Embryonic facial prominence (tissue), 1 donor: ENCODE measurements at regions not wholly inside any gene's neighbourhood (a gene's known extent, or its start where the extent isn't known, plus 50 kb on each side); places are given as distances from the start of the nearest gene placed in this dataset.
"Not testable (repeated sequence)": the region's sequence is repeated elsewhere in the genome, so short reads cannot be mapped to it uniquely, and the experiment has no call there.

Source experiments
- DNase-seq: peaks from one replicate; pipeline ENCODE4 v3.0.0-alpha.2; 2016; ENCODE audit errors: extremely low spot score

- DNase-seq, result no peak
Observed at GRCh38 chr13:59408738-59409137, 755.0 kb downstream of the DIAPH3 start.

GRCh38 chr13:59409211-59409610 lies 754.5 kb downstream of the DIAPH3 start:
- DNase-seq, result no peak

DNA sequence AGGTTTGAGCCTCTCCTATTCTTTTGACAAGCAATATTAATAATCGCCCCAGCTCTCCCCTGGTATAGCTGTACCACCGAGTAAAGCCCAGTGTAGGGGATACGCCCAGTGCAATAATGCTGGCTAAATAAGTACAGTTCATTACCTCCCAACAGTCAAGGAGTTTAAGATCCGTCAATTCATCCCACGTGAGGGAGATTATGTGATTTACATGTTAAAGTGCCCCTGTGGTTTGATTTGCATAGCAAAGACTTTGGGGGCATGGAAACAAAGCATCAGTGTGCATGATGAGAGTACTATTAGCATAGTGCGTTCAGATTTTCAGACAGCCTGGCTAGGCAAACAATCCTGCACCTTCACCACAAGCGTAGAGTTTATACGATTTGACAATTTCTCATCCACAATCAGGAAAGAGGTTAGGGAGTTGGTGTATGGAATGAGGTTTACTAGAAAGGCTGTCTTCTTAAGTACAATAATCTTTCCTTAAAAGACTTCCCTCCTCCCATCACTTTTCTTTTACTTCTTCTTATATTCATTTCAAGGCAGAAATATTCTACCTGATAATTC lies 754.0 kb downstream of the DIAPH3 start:
- DNase-seq, result no peak

- no peak for DNase-seq
Observed at GRCh38 chr13:59413126-59413525, 750.6 kb downstream of the DIAPH3 start.

DNA sequence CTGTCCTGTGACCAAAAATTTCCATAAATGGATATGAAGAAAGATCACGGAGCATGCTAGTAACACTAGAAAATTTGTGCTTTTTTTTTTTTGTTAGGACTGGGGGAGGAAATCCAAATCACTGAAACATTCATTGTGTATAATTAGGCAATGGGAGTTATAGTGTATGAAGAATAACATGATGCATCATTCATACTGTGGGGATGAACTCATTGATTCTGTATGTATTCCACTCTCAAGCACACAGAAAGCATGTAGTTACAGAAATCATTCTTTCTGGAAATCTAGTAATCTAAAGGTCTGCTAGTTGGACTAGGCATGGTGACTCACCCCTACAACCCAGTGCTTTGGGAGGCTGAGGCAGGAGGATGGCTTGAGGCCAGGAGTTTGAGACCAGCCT lies 749.7 kb downstream of the DIAPH3 start:
- no peak for DNase-seq

DNA sequence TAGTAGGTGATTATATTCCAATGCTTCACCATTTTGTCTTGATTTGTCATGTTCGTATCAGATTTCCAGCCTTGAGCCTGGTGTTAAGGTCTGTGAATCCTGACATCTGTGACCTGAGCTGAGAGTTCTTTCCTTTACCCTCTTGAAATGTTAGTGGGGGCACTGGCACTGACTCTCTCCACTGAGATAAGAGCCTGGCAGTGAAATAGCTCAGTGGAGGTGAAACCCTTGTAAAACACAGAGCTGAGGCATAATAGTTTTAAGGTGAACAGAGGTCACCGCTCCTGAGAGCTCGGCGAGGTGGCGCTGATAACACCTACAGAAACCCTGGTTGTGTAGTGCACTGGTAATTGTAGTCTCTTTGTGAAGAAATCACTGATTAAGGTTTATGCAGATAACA lies 748.2 kb downstream of the DIAPH3 start:
- DNase-seq, result no peak

GRCh38 chr13:59416561-59416960 lies 747.2 kb downstream of the DIAPH3 start:
- DNase-seq, result no peak

DNA sequence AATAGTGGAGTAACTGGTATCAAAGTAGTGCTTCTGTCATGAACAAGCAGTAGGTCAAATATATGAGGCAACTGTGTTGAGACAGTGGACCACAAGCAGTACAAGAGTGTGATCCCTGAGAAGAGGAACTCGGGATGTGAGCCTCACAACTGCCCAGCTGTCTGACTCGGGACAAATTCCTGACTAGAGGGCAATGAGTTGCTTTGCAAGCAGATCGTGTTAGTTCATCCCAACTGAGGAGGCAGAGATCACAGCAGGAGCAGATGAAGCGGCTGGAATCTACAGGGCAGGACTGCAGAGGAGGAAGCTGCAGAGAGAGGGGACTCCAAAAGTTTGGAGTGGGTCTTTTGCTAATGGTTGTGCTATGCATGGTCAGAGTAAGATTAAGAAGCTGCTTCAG lies 741.1 kb downstream of the DIAPH3 start:
- no peak for DNase-seq

GRCh38 chr13:59423708-59424340 lies 739.9 kb downstream of the DIAPH3 start:
- no peak for DNase-seq

GRCh38 chr13:59424661-59425060 lies 739.1 kb downstream of the DIAPH3 start:
- no peak for DNase-seq

DNA sequence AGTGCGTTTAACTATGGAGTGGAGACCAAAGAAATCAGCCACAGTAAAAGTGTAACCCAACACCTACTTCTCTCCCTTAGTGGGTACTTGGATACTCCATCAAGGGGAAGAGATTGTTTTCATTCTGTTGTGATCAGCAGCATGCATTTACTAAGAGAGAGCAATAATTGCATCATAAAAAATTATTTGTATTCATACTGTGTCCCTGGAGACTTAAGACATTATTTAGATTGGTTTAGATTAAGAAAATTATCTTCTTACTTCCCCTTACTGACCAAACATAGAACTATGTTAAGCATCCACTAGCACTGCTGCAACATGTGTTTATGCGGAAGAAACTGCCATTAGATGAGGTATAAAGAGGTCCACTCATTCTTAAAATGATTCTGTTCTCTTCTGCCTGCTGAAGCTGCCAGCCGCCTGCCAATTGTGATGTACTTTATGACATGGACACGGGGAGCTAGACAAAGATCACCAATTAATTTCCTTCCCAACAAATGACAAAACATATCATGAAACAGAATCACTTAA lies 738.5 kb downstream of the DIAPH3 start:
- DNase-seq, result no peak

GRCh38 chr13:59435024-59435423 lies 728.7 kb downstream of the DIAPH3 start:
- DNase-seq, result no peak

GRCh38 chr13:59437544-59438301 lies 726.0 kb downstream of the DIAPH3 start:
- DNase-seq, result no peak

- DNase-seq, result no peak
Observed at GRCh38 chr13:59439776-59440428, 723.8 kb downstream of the DIAPH3 start.

DNA sequence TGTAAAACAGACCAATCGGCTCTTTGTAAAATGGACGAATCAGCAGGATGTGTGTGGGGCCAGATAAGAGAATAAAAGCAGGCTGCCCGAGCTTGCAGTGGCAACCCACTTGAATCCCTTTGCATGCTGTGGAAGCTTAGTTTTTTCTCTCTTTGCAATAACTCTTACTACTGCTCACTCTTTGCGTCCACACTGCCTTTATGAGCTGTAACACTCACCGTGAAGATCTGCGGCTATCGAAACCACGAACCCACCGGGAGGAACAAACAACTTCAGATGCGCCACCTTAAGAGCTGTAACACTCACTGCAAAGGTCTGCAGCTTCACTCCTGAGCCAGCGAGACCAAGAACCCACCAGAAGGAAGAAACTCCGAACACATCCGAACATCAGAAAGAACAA lies 722.7 kb downstream of the DIAPH3 start:
- not testable (repeated sequence) for DNase-seq

DNA sequence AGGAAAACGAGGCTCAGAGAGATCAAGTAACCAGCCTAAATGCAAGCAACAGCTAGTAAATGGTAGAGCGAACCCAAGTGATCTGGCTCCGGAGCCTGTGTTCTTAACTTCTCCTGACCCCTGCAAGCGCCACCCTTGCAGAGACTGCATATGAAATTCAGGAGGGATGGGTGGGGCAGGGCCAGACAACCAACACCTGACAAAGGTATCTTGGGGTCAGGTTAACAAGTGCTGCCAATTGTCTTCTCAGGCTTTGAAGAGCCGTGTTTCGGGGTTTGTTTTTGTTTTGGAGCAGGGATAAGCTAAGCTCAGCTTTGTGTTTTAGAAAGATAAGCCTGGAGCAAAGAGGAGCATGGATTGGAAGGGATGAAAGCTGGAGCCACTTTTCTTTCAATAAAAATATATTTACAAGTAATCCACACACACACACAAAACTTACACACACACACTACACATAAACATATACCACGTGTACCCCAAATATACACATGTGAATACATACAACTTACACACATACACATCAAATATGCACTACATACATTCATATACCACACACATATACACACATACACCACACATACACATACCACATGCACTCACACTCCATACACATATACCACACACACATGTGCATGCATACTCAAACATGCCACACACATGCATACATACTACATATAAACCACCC lies 722.0 kb downstream of the DIAPH3 start:
- no peak for DNase-seq

DNA sequence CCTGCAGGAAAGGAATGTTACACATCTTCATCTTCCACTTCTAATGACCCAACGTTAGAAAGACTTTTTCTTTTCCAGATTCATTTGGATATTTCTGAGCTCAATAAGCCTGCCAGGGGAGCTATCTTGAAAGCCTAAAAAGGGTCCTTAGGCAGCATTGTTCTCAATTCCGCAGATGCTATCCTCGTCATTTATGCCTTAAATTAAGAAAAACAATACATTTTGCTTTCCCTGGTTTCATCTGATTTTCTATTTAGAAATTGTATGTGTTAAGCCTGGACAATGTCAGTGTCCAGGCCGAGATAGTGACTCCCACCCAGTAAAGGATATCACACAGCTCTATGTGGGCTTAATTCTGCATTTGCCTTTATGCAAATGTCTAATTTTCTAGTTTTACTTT lies 721.3 kb downstream of the DIAPH3 start:
- no peak for DNase-seq

DNA sequence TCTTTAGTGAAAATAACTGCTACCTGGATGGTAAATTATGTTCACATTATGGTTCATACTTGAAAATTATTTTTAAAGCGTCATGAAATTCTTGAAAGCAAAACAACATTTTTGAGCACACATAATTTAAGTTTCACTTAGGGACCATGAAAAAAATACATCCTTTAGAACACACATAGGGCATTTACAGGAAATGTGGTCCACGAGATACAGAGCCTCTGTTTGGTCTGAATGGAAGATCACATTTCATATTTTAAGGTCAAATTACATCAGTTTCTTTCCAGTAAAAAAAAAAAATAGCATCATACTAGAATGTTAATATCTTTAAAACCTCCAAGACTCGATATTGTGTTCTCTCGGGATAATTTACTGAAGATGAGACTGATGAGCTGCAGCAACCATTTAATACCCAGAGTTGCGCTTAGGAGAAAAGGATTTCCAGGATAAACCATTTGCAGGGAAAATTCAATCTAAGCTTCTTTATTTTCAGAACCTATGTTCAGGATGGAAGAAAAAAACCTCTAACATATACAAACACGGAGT lies 720.7 kb downstream of the DIAPH3 start:
- no peak for DNase-seq

DNA sequence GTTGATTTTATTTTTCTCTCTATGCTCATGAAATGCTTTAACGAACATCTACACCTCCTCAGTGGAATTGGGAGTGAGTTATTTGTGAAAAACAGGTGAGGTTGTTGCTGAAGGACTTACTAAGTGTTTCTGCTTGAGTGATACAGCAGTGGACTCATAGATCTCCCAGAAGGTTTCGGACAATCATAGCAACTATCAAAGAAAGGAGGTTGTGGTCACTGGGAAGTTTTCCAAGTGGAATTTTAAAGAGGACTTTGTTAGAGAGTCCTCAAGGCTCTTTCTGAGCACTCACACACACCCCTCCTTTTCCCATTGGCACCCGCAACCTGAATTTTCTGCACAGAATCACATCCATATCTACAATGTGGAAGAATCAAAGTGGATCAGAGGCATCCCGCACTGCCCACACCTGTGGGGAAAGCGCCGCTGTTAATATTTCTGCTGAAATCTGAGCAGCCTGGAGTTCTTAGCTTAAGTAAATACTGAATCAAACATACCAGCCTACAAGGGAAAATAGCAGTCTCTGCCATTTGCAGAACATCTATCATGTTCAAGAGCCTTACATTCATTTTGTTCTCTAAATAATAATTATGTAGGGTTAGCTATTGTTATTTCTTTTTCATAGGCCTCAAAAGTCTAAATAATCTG lies 719.4 kb downstream of the DIAPH3 start:
- no peak for DNase-seq

GRCh38 chr13:59445812-59446211 lies 717.9 kb downstream of the DIAPH3 start:
- DNase-seq, result no peak

DNA sequence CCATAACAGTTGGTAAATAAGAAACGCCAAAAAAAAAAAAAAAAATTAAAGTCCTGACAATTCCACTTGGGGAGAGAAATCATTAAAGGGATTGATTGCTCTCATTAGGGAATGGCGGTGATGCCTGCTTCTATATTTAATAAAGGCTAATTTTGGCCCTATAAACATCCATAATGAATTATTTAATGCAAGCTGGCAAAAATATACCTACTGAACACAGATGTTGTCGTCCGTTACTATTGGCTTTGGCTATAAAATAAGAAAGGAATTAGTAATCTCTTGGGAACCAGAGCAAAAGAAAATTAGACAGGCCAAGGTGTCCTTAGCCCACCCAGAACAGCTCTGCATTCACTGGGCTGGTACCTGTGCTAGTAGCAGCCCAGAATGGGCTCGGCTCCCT lies 717.3 kb downstream of the DIAPH3 start:
- no peak for DNase-seq
